Central memory CD4-positive, alpha-beta T cell (primary cell): ENCODE measurements at regions not wholly inside any gene's neighbourhood (a gene's known extent, or its start where the extent isn't known, plus 50 kb on each side); places are given as distances from the start of the nearest gene placed in this dataset.

Experiments used
- DNase-seq: peaks from one replicate; pipeline ENCODE4 v3.0.0; 2022

DNA sequence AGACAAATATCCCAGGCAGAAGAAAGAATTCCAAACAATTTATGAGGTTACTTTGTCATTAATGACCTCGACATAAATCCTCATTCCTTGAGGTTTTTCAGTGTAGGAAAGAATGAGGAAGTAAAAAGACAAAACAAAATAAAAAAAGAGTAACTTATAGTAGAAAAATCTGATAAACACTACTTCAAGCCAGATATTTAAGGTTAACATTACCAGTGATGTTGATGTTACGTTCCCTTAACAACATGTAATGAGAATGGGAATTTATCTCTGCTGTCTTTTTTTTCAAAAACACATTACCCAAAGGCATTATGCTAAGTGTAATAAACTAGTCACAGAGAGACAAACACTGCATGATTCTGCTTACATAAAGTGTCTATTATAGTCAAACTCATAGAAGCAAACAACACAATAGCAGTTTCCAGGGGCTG is 935.1 kb downstream of the SLITRK1 start:
- no peak for DNase-seq

DNA sequence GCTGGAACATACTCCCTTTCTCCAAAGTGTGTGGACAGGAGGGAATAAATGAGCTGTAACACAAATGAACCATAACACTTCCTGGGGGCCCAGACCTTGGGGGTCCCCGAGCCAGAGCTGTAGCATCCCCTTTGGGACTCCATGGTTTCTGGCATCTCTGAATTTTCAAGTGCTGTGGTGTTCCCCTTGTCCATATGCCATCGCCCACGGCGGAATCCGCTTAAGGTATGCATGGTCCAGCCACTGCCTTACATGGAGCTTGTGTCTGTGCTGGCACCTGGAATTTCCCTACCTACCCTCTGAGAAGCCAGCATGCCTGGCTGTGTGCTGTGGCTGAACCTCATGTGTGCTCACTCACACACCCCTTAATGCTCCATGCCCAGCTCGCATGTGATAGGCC is 943.6 kb downstream of the SLITRK1 start:
- DNase-seq: no peak

DNA sequence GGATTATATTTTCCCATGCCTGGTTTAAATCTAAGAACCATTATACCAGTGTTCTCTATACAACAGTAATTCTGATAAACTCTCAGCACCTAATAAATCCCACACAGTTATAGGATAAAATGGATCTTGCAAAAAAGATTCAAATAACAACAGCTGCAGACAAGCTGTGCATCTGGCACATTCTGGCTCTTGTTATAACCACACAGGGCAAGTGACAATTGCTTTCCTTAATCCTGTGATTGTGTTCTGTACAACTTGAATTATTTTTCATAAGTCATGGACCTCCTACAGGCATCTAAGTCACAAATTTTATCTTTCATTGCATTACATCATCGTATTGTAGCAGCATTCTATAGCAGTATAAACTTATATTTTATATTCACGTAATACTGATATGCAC is 948.3 kb downstream of the SLITRK1 start:
- no peak for DNase-seq

DNA sequence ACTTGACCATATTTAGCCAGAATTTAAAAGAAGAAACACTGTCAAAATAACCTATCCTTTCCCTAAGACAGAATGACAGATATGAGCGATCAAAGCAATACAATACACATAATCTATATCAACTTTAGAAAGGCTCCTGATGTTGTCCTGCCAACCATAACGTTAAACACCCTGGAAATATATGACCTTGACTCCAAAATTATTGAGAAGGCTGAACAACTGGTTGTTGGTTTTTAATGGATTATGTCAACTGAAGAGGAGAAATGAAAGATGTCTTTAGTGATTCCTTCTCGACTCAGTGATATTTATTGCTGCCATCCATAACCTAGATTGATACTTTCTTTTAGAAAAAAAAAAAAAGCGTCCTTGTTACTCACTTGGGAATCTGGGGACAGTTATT is 957.2 kb downstream of the SLITRK1 start:
- no peak for DNase-seq

DNA sequence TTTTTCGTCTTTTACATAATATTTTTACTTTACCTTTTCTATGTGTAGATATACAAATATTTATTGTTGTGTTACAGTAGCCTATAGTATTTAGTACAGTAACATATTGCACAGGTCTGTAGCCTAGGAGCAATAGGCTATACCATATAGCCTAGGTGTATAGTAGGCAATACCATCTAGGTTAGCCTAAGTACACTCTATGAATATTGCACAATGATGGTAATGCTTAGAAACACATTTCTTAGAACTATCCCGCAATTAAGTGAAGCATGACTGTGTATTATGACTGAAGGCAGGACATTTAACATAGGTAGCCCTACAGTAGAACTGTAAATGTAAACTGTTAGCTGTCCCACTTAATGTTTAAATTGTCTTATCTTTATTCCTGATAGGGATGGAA is 964.3 kb downstream of the SLITRK1 start:
- no peak for DNase-seq

DNA sequence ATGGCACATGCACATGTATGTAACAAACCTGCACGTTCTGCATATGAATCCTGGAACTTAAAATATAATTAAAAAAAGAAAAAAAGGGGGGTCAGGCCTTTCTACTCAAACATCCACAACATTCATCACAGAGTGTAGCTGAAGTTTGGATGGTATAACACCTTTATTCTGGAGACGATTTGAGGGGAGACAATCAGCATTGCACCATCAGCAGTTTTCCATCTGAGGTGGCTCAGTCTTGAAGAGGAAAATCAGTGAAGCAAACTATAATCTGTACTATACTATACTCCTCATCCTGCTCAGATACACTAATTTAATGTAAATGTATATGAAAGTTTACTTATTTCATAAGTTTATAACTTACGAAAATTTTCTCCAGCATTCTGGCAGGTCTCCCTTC is 969.7 kb downstream of the SLITRK1 start:
- DNase-seq: no peak

DNA sequence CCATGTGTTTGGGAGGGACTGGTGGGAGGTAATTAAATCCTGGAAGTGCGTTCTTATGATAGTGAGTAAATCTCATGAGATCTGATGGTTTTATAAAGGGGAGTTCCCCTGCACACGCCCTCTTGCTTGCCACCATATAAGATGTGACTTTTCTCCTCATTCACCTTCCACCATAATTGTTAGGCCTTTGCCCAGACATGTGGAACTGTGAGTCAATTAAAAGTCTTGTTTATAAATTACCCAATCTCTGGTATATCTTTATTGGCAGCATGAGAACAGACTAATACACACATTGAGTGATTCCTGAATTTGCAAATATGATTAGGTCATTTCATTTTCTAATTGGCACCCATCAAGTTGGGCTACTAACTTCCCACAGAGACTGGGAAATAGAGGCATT is 977.2 kb downstream of the SLITRK1 start:
- no peak for DNase-seq

DNA sequence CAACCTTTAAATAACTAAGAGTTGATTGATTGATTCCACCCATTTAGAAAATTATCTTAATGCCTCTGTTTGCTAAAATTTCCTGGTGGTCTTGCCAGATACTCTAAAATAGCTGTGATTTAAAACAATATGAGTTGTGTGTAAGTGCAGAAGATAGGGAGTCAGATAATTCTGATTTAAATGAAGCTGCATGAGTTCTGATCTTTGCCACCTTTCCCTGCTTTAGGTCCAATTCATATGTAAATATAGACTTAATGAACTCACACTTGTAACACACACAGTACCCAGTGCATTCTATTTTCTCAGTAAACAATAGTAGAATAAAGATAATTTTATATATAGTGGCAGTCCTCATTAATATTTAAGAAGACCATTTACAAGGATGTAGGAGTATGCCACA is 981.8 kb downstream of the SLITRK1 start:
- DNase-seq: no peak

DNA sequence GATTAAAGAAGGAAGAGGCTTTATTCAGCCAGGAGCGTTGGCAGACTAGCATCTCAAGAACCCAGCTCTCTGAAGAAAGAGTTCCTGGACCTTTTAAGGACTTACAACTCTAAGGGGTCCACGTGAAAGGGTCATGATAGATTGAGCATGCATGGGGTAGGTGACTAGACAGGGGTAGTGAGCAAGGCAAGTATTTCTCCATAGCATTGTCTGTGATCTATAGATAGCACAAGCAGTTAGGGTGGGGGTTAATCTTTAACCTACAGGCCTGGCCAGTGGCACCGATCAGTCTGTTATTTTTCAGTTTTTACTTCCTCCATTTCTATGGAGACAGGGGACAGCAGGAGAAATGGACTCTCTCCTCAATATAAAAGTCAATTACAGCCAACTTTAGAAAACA is 983.7 kb downstream of the SLITRK1 start:
- DNase-seq: no peak

DNA sequence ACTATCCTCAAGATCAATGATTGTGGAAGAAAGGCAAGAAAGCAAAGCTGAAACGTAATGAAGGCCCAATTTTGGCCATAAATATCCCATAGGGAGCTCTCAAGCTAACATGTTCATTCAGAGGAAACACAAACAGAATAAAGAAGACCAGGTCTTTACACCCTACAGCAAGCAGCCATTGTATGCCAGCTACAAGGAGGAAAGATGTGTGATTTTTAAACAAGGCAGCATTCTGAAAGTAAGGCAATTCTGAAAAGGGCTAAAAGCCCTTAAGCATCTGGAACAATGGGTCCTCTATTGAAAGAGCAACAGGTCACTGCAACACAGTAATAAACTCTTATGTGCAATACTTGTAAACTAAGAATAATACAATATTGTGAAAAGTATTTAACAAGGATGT is 1002.4 kb downstream of the SLITRK1 start:
- DNase-seq: no peak

DNA sequence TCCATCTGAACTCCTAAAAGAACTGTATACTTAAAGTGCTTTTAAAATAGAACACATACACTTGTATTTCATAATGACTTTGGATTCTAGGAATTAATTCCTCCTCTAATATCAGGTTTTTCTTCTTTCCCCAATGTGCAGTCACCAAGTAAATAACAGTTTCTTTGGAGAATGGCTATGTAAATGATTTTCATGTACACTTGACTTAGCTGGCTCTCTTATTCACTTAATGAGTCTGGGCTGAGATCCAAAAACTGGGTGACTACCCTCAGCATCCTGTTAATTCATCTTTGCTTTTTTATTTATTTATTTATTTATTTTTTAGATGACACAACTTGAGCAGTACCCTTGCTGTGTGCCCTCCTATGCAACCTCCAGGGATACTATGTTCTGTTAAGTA is 1003.7 kb downstream of the SLITRK1 start:
- DNase-seq: no peak

DNA sequence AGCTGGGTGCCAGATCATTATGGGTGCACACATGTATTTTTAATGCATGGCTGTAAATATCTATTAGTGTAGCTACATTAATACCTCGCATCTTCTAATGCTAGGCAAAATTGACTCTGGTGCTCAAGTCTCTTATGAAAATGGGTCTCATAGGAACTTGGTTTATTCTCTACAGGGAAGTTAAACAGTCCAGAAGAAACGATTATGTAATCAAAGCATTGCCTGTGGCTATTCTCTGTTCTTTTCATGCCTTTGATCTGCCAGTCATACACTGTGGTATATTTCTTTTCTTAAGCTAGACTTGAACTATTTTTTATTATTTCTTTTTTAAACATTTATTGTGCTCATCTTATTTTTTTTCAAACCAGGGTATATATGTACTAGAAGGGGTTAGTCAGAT is 1015.0 kb downstream of the SLITRK1 start:
- DNase-seq: no peak

DNA sequence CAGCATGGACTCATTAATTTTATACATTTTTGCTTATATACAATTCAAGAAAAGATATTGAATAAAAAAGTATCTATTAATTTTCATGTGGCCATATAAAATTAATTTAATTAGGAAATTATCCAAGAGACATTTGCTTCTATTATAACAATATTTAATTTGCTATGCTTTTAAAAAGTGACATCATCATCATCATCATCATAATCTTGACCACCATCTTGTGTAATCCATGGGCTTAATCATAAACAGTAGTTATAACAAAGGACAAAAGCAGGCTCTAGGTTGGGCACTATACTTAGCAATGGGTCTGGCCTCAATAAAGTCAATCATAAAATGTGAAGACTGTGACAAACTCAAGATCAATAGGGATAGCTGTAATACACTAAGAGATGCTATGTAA is 1031.6 kb downstream of the SLITRK1 start:
- DNase-seq: no peak

DNA sequence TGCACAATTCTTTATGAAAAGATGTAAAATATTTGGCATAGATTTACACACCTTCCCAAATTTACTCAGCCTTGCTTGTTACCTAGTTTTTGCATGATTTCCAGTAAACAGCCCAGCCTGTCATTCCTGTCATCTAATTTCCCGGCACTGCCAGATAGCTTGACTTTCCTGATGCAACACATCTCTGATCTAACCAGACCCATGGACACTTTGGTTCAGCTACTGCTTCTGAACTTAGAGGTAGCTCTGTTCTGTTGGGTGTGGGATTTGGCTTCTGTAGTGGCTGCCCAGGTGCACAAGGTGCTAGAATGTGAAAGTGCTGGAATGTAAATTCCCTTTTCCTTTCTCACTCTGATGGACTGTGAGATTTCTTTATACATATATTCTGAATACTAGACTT is 1033.5 kb downstream of the SLITRK1 start:
- DNase-seq: no peak

DNA sequence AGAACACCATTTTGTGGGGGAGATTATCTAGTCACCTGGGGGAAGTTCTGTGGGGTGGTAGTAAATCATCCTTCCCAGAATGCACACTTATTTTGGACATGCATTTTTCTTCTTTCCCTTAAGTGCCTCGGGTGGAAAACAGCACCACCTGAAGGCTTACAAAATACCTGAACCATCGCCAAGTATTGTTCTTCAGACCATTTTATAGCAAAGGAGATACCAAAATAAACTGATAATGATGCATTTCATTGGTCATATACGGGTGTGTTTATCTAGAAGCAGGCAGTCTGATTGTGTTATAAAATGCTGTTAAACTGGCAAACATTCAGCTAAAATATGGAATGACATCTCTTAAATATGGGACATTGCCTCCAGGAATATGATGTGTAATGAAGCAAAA is 1034.7 kb downstream of the SLITRK1 start:
- no peak for DNase-seq

DNA sequence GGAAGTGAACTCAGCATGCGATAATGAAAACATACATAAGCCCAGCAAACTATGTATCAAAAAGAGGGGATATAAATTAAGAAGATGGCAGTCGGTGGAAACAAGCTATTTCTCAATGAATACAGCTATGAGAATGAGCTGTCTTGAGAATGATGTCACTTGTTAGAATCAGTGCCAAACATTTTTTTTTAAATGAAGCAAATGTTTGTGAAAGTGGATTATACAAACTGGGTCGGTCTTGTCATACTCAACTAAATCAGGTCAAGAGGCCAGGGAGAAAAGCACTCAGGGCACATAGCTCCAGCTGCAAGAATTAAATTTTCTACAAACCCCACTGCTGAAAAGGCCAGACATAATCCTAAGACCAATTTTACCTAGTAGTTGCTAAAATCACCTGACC is 1048.4 kb downstream of the SLITRK1 start:
- no peak for DNase-seq

DNA sequence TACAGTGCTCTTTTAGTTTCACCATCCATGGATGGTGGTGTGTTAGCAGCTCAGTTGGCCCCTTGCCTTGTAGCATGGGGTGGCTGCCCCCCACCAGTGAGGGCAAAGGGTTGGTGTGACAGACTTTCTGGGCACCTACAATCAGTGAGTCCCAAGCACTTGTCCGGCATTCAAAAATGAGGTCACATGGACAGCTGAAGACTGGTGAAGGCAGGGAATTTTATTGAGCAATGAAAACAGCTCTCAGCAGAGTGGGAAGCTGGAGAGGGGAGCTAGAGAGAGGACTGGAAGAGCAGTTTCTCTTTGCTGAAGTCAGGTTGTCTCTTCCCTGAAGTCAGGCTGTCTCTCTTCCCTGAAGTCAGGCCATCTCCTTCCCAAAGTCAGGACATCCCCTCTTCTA is 1053.2 kb downstream of the SLITRK1 start:
- no peak for DNase-seq

DNA sequence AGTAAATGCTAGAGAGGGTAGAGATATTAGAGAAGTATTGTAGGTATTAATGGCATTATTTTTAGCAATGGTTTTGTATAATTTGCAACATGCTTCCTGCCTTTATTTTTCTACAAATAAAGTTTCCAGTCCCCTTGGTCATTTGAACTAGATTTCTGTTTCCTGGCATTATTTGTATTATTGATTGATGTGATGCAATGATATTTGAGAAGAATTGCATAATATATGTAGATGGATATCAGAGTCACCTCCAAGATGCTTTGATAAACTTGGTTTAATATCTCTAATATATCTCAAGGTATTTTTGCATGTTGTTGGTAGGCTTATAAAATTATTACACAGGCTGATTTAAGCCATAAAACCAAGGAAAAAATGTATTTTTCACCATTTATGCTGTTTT is 1054.5 kb downstream of the SLITRK1 start:
- DNase-seq: no peak

DNA sequence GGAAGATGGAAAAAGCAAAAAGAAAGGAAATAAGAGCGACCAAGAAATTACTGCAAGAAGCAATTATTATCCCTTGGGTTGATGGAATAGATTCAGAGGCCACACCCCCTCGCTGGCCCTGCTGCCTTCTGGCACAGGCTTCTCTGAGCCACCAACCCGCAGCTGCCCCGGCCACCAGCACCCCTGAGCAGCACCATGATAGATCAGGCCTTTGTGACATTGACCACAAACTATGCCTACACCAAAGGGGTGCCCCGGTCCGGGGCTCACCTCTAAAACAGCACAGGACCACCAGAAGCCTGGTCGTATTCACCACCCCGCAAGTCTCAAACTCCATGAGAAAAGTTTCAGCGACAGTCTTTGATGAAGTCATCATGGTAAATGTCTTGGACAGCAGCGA is 1059.3 kb downstream of the SLITRK1 start:
- DNase-seq: no peak

DNA sequence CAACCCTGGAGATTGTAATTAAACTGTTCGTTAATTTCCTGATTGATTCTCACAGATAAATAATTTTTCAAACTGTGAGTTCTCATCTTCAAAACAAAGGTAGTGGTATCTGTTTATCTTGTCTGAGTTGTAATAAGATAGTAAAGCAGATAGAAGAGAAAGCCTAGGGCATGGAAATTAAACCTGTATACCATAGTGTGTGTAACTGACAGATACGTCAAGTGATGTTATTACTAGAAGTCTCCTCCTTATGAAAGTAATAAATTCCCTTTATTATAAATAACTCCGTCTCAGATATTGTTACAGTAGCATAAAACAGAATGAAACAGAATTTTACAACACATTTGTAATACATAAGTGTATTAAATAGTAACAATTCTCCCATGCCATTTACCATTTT is 1065.1 kb downstream of the SLITRK1 start:
- no peak for DNase-seq

DNA sequence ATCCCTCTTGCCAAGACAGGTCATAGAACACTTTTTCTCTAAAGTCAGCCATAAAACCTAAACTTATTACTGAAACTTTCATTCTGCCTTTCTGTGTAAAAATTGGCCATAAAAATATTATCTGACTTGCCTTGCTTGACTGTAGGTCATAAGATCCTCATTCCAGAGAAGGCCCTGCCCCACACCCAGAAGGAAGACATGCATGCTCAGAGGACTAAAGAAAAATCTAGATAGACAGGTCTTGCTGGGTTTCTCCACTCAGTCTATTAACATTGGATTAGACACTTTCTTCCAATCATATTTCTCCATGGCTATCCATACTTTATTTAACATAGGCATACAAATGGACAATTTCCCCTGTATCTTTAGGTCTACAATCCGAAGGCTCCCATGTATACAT is 1066.5 kb downstream of the SLITRK1 start:
- no peak for DNase-seq

DNA sequence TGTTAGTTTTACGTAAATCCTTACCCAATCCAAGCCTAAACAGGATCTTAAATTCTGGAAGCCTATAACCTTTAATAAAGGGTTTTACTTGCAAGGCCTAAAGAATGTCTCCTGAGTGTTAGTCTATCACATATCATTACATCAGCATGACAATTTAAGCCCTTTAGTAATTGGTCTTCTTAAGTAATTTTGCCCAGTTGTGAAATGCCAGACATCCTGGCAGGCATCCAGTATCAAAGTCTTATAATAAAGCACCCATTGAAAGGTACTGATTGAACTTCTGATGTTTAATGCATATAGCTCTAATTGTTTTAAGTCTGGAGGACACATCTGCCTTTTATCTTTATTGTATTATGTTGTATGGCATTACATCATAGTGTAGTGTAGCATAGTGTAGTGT is 1078.9 kb downstream of the SLITRK1 start:
- no peak for DNase-seq

DNA sequence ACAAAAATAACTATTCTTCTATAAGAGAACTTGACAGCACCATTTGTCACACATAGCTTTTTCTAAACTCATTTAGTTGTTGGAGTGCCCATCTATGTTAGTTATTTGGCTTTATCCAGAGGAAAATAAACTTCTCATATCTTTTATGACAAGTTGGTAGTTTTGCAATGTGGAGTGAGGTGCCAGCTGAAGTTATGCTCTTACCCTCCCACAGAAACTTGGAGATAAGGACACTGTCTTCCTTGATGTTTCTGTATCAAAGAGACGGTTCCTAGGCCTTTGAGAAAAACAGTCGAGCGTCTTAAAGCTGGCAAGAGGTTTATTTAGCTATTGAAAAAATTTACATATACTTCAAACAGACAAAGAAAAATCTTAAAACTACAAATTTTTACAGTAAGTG is 1079.7 kb downstream of the SLITRK1 start:
- no peak for DNase-seq

DNA sequence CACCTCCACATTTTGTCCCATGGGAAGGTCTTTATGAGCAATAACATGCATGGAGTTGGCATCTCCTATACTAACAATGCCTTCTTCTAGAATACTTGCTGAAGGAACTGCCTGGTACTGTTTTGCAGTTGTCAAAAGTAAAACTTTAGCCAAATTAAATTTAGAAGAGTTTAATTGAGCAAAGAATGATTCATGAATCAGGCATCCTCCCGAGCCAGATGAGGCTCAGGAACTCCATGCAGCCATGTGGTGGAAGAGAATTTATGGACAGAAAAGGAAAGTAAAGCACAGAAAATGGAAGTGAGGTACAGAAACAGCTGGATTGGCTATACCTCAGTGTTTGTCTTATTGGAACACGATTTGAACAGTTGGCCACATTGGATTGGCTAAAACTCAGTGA is 1081.9 kb downstream of the SLITRK1 start:
- no peak for DNase-seq

DNA sequence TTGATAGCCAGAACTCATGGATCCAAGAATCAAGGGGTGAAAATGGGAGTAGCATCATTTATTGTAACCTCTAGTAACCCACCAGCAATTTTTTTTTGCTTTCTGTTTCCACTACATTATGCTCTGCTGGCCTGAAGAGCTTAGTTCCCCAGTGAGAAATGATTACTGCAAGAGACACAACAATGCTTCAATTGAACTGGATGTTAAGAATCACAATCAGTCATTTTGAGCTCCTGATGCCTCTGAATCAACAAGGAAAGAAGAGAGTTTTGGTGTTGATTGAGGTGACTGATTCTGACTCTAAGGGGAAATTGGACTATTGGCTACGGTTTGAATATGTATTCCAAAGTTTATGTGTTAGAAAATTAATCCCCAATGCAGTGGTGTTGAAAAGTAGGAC is 1084.4 kb downstream of the SLITRK1 start:
- DNase-seq: no peak

DNA sequence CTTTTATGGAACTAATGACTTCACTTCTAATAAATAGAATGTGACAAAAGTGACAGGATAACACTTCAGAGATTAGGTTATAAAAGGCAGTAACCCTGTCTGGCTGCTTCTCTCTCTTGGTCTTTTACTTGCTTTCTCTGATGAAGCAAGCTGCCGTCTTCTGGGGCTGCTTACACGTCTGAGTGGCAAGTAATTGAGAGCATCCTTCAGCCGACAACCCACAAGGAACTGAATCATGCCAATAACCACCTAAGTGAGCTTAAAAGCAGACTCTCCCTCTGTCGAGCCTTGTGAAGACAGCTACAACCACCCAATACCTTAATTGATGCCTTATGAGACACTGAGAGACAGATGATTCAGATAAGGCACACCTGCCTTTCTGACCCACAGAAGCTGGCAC is 1091.2 kb downstream of the SLITRK1 start:
- DNase-seq: no peak
